ENCODE measurements at regions not wholly inside any gene's neighbourhood (a gene's known extent, or its start where the extent isn't known, plus 50 kb on each side); places are given as distances from the start of the nearest gene placed in this dataset.
"Not testable (repeated sequence)": the region's sequence is repeated elsewhere in the genome, so short reads cannot be mapped to it uniquely, and the experiment has no call there.

DNA sequence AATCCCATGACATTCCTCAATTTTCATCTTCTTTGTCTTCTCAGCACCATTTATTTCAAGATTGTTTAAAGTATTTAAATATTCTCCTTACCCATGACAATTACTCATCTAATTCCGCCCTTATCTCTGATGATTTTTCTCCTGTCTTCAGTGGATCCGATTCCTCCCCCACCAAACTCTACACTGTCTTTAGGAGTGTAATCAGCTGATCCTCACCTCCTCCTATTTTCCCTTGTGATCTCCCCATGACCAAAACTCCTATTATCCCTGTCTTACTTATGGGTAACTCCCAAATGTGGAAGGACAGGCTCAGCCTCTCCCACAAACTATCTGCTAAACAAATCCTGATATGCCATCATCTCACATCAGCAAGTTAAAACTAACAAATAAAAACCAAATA, 335.3 kb upstream of the RUNX1 start:
- no peak for DNase-seq (ENCODE audit: low read depth in 2 of 3, low spot score in 1 of 3)

DNA sequence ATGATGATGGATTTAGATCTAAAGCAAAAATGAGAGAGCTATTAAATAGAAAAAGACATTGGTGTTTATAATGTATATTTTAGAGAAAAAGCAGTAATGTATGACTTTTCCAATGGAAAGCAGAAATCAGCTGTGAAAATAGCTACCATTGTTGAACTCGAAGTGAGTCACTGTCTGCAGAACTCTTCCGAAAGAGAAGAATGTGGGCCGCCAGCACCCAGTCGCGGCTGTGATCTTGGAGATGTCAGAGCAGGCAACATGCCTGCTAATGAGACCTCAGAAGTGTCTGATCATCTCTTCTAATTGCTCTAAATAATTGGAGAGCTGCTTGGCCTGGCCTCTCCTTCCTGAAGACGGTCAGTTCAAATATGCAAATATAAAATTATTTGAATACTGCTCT, 333.6 kb upstream of the RUNX1 start:
- no peak for DNase-seq (ENCODE audit: low read depth in 2 of 3, low spot score in 1 of 3)

DNA sequence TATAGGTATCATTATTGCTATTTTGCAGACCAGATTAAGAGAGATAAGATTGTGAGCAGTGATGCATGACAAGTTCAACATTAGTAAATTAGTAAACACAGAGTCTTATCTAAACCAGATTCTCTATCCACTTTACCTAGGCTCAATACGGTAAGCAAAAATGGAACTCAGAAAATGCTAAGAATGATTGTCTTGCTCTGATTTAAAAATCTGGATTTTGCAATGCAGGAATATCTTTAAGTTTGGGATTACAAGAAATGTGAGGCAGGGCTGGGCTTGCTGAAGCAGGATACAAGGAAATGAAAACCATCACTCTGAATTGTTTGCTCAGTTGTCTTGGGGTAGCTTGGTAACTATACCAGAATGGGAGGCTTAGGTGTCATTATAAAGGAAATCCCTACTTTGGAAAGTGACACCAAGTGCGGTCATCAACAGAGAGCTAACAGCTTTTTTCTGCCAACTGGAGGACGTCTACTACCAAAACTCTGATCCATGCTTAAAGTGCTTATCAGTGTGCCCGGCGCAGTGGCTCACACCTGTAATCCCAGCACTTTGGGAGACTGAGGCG, 332.7 kb upstream of the RUNX1 start:
- no peak for DNase-seq (ENCODE audit: low read depth in 2 of 3, low spot score in 1 of 3)

DNA sequence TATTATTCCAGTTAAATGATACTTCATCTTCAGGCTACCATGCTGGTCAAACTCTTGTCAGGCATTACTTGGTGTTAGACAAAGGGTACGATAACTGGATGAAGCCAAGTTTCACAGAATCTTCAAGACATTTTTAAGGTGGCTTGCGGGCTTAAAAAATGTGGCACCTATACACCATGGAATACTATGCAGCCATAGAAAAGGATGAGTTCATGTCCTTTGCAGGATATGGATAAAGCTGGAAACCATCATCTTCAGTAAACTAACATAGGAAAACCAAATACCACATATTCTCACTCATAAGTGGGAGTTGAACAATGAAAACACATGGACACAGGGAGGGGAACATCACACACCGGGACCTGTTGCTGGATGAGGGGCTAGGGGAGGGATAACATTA, 331.2 kb upstream of the RUNX1 start:
- not testable (repeated sequence) for DNase-seq (ENCODE audit: low read depth in 2 of 3, low spot score in 1 of 3)

DNA sequence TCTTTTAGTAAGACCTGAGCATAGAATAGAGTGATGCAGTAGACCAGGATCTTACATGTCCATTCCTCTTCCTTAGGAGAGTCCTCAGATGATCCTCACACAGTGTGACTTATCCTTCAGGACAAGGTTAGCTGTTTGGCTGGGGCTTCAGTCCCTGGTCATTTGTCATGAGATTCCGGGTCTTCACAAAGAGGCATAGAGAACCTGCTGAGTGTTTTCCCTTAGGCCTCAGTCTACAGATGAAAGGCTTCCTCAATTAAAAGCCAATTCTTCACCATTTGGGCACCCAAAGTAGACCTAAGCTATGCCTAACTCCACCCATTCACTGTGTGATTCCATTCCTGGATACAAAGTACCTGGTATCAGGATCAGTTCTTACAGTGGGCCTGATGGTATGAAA, 329.8 kb upstream of the RUNX1 start:
- no peak for DNase-seq (ENCODE audit: low read depth in 2 of 3, low spot score in 1 of 3)

DNA sequence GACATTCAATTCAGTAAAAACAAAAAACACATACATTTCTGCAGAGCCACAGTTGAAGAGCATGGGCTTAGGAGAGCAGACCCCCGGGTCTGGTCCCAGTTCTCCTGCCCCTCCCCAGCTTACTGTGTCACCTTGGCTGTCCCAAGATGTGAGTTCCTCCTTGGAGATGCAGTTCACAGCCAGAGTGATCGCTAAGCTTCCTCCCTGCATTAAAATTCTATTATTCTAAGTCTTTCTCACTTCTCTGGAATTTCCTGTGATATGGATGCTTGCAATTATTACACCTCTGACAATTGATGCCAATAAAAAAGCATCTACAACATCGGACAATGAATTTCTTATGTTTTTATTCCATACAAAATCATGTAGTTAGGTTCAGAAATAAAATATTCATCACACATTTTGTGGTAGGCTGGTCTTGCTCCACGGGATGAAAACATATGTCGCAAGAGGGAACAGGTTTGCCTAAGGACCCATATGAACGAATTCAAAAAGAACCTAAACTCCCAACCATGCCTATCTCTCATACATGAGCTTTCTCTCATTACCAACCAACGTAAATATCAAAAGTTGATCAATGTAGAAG, 328.5 kb upstream of the RUNX1 start:
- no peak for DNase-seq (ENCODE audit: low read depth in 2 of 3, low spot score in 1 of 3)

DNA sequence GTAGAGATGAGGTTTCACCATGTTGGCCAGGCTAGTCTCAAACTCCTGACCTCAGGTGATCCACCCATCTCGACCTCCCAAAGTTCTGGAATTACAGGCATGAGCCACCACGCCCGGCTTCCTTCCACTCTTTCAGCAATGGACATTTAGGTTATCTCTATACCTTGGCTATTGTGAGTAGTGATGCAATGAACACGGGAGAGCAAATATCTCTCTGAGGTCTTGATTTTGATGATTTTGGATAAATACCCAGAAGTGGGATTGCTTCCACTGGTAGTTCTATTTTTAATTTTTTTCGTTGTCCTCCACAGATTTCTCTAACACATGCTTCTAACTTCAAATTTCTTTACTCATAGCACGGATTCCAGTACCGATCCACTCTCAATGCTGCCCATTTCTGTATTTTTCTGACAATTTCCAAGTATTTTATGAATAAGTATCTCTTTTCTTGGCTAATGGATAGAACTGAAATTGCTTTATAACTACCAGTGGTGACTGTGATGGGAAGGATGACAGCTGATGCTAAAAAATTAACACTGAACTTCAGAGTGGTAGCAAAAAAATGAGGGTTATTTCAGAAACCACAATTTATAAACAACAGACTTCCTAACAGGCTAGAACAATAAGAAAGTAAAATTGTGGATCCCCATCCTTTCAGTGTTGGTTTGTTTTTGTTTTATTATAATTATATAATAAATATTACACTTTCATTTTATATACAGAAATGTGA, 327.5 kb upstream of the RUNX1 start:
- DNase-seq (ENCODE audit: low read depth in 2 of 3, low spot score in 1 of 3): no peak

DNA sequence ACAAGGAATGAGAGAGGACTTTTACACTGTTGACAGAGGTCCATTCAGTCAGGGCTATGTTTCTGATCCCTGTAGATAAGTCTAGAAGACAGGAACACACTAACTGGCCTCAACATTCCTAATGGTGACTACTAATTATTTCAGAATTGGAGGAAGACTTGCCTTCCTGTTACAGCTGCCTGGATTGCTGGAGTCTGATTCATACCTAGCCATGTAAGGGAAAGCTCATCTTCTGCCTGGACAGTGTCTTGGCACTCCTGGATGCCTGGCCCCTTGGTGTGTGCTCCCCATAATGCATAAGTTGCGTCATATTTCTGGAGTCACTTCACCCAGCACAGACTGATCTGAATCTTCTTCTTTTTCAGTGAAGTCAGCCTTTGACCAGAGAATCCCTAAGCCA, 326.0 kb upstream of the RUNX1 start:
- DNase-seq (ENCODE audit: low read depth in 2 of 3, low spot score in 1 of 3): no peak

DNA sequence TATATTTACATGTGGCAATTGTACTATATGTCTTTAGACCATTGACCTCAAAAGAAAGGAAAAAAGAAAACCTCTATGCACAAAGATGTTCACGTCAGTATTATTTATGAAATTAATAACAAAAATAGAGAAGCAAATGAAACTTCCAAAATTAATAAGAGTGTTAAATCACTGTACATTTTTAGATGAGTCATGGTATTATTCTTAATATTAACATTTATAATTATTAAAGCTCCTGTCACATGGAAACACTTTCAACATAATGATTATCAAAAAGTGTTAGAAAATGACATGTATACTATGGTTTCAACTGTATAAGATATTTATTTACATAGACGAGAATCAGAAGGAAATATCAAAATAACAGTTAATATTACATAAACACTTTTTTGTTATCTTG, 324.9 kb upstream of the RUNX1 start:
- DNase-seq (ENCODE audit: low read depth in 2 of 3, low spot score in 1 of 3): no peak

DNA sequence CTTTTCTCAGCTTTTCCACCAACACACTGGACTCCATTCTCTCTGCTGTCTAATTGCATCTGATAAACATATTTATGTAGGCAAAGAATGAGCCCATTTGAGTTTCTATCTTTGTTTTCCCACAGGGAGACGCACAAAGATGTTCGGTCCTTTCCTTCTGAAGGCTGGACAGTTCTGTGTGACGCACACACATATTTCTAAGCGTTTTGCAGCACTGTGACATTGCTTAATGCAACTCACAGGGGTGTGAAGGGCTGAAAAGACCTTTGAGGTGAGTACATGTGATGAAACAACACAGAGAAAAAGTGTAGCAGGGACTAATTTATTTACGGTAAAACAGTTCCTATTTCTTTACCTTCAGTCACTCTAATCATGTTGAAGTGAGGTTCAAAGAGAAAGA, 323.1 kb upstream of the RUNX1 start:
- no peak for DNase-seq (ENCODE audit: low read depth in 2 of 3, low spot score in 1 of 3)

DNA sequence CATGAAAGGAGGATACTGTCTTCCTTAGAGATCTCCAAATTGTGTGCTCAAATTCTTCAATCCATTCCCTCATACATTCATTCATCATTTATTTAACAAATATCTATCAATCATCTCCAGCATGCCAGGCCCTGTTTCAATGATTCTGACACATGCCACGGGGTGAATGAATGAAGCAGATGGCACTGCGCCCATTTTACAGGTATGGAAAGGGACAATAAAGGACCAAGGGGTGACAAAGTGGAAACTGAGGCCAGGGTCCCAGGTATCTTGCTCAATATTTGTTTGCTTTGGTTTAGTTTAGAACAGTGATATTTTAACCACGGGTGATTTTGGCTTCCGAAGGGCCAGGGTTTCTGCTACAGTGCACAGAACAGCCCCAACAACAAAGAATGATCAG, 321.6 kb upstream of the RUNX1 start:
- DNase-seq (ENCODE audit: low read depth in 2 of 3, low spot score in 1 of 3): no peak

DNA sequence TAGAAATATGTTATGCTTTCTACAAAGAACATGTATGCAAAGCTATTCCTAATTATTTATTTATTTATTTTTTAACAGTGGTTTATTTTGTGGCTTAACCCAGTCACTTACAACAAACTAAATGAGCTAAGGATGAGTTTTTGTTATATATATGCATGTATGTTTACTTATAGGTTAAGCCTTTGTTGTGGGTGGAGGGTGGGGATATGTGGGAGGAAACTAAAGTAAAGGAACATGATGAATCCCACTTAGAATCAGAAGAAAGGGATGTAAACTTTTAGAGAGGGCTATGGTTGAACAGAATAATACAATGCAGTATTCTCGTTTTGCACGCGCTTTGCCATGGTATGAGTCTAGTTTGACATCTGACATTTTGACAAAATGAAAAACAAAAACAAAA, 321.0 kb upstream of the RUNX1 start:
- DNase-seq (ENCODE audit: low read depth in 2 of 3, low spot score in 1 of 3): no peak

DNA sequence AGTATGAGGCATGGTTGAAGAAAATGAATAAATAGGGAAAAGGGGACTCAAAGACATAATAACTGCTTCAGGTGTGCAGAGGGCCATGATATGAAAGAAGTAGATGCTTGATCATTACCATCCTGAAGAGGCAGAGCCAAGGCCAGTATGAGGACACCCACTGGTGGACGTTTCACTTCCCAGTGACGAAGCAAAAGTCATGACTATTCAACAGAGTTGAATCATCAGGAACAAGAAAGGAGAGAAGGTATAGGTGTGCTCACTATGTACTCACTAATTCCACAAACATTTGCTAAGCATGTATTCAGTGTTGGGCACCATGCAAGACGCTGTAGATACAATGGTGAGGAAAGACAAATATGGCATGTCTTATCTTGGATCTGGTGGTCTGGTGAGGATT, 319.2 kb upstream of the RUNX1 start:
- DNase-seq (ENCODE audit: low read depth in 2 of 3, low spot score in 1 of 3): no peak

DNA sequence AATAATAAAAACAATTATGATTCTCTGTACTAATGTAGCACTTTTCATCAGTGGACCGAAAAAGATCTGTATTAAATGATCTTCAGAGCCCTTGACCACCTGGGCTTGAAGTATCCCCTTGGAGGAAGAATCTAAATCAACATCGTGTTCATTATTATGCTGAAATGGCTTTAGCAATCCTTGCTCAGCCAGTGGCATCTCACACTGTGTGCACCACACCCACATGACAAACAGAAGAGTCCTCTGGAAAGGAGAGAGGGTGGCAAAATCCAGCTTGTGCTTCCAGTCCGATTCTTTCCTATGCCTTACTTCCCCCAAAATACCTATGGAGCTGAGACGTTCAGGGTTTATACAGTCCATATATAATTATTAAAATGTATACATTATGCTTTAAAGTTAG, 318.5 kb upstream of the RUNX1 start:
- no peak for DNase-seq (ENCODE audit: low read depth in 2 of 3, low spot score in 1 of 3)

DNA sequence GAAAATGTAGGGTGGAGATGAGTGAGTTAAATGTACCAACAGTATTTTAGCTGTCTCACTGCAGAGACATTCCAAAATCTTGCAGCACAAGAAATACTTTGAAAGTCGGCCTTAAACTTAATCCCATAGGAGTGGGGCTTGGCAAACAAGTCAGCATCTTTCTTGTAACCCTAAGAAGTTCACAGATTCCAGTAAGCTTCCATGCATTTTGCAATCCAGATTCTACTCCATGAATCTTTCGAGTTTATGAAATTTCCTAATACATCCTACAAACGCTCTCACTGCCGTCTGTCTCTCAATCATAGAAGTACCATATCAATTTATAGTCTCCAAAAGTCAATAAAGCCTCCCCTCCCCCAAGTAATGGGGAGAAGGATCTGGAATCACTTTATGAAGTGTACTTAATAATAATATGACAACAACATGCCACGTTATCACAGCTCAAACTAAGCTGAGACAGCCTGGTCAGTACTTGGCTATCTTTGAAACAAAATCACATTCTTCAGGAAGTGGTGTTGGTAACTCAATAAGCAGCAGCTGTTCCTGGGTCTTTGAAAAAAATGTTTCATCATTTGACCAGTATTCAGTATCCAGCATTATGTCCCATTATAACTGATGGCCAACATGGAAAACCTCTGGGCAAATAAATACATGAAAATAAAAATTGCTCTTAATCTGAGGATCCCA, 317.4 kb upstream of the RUNX1 start:
- DNase-seq (ENCODE audit: low read depth in 2 of 3, low spot score in 1 of 3): no peak

DNA sequence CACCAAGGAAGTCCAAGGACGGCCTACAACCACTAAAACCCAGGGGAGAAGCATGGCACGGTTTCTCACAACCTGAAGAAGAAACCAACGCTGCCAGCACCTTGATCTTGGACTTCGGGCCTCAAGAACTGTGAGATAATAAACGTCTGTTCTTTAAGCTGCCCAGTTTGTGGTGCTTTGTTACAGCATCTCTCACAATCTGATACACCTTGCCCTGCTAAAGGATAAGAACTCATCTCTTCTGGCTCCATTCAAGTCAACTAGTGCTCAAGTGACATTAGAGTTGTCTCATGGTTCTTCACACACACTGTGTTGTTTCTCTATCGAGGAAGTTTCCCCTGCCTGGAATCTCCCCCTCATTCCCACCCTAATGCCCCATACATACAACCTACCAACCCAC, 314.4 kb upstream of the RUNX1 start:
- DNase-seq (ENCODE audit: low read depth in 2 of 3, low spot score in 1 of 3): no peak

DNA sequence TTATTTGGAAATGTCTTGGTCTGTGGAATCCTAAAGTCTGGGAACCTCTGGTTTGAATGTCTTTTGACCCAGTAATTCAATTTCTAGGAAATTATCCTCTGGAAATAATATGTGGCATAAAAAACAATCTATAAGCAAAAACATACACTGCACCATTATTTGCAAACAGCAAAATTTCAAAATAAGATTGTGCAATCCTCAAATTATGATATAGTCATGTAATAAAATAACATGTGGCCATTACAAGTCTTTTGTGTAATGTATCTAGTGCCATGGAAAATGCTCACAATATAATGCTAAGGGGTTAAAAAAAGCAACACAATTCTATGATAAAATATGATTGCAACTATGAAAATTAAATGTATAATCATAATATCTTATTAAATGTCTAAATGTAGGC, 312.9 kb upstream of the RUNX1 start:
- DNase-seq (ENCODE audit: low read depth in 2 of 3, low spot score in 1 of 3): no peak

DNA sequence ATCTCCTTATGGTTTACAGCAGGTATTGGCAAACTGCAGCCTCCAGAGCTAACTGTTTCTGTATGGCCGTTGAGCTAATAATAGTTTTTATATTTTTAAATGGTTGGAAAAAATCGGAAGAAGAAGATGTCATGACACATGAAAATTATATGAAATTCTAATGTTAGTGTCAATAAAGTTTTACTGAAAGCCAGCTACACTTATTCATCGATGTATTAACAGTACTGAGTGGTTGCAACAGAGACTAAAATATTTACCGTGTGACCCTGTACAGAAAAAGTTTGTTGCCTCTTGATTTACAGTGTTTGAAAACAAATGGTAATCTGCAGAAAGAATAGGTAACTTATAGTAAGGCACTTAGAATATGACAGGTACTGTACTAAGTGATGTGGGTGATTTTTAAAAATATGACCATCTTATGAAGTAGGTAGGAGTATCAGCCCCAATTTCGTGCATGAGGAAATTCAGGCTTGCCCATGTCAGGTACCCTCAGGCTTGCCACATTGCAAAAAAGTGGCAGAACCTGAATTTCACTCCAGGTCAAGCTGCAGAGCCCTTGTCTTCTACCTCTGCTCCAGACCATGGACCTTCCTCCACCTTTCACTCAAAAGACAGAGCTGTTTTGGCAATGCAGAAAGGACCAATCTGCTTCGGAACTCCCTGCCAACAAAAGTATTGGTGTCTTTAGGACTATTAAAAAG, 311.9 kb upstream of the RUNX1 start:
- DNase-seq (ENCODE audit: low read depth in 2 of 3, low spot score in 1 of 3): no peak

DNA sequence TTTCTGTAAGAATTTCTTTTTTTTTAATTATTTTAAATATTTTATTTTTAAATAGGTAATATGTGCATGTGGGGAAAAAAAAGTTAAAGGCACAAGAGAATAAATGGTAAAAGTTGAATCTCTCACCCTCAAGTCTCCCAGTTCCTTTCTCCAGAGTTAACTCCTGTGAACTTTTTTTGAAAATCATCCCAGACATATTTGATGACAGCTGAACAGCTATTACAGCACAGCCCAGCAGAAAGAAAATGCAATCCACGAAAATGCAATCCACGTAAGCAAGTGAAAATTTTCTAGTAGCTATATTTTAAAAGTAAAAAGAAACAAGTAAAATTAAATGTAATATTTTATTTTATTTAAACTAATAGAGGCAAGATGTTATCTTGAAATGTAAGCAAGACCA, 310.0 kb upstream of the RUNX1 start:
- no peak for DNase-seq (ENCODE audit: low read depth in 2 of 3, low spot score in 1 of 3)

DNA sequence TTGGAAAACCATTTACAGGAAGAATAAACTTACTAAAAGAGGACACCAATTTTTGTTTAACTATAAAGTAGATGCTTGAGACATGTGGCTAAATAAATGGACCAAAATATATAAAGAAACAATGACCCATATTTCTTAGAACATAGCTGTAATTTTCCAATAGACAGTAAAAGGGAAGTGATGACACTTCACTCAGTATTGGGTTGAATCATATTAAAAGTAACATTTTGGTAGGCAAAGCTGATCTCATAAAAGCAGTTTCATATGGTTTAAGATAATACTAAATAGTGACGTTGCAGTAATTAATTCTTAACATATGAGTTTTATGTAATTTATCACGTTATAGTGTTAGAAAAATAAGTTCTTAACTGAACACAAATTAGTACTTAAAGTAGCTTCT, 308.9 kb upstream of the RUNX1 start:
- DNase-seq (ENCODE audit: low read depth in 2 of 3, low spot score in 1 of 3): no peak

DNA sequence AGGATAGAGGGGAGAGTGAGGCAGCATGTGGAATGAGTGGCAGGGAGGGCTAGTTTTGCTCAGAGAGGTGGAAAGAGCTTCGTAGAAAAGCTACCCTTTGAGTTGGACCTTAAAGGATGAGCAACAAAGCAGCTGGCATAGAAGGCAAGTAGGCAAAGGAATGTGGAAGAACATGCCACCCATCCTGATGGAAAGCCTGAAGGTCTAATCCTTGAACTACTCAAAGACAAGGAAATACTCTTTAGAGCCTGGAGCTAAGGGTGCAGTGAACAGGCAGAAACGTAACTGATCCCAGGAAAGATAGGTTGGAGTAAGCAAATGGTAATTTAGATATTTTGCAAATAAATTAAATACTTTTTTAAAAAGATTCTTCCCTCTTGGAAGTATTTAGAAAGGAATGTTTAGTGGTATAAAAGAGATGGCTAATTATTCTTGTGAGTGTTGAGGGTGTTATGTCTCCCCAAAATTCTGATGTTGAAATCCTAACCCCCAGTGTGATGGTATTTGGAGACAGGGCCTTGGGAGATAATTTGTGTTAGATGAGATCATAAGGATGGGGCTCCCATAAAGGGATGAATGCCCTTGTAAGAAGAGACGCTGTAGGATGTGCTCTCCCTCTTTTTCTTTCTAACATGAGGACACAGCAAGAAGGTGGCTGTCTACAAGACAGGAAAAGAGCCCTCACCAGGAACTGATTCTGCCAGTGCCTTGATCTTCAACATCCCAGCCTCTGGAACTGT, 308.1 kb upstream of the RUNX1 start:
- DNase-seq (ENCODE audit: low read depth in 2 of 3, low spot score in 1 of 3): no peak
